Astrocyte of the spinal cord (primary cell): ENCODE measurements at regions not wholly inside any gene's neighbourhood (a gene's known extent, or its start where the extent isn't known, plus 50 kb on each side); places are given as distances from the start of the nearest gene placed in this dataset.

Source experiments
- DNase-seq: peaks from one replicate; pipeline ENCODE4 v3.0.0; 2011; ENCODE audit warnings: low read depth, low spot score
- H3K4me3 ChIP-seq: 2 replicates; pipeline ENCODE4 v1.5.1; 2011; ENCODE audit warnings: low read depth, mild to moderate bottlenecking, low read length, moderate library complexity
- in situ Hi-C: cut with HindIII; loops from 2 replicates; pipeline ENCODE4 v1.10.0; 2017; ENCODE audit warnings: low sequenced_read_pairs
- TF ChIP-seq, protein P1 (sequence below): IDR thresholded peaks from 2 replicates; pipeline ENCODE4 v1.5.1; 2012; ENCODE audit warnings: low read depth, mild to moderate bottlenecking, low read length, inconsistent platforms

DNA sequence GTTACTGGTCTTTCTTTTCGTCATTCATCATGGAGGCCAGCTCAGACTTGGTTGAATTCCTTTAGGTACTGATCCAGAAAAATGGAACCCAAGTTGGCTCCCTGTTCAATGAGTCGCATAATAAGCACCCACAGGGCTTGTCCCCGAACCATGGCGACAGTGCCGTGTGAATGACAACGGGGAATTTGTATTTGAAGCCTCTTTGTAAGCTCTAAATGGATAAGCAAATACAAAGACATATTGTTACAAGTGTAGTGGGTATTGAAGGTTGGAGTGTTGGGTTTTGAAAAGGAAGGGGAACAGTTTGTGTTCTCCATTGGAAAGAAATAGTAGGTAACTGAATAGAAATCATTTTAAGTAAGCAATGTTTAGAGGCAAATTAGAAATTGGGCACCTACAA is 288.9 kb downstream of the SLC4A3 start:
- no peak overlapping the region for H3K4me3 ChIP-seq
- TF ChIP-seq, protein P1, sequence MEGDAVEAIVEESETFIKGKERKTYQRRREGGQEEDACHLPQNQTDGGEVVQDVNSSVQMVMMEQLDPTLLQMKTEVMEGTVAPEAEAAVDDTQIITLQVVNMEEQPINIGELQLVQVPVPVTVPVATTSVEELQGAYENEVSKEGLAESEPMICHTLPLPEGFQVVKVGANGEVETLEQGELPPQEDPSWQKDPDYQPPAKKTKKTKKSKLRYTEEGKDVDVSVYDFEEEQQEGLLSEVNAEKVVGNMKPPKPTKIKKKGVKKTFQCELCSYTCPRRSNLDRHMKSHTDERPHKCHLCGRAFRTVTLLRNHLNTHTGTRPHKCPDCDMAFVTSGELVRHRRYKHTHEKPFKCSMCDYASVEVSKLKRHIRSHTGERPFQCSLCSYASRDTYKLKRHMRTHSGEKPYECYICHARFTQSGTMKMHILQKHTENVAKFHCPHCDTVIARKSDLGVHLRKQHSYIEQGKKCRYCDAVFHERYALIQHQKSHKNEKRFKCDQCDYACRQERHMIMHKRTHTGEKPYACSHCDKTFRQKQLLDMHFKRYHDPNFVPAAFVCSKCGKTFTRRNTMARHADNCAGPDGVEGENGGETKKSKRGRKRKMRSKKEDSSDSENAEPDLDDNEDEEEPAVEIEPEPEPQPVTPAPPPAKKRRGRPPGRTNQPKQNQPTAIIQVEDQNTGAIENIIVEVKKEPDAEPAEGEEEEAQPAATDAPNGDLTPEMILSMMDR, result no peak
- no peak for DNase-seq
- in situ Hi-C loops, result no loop called here

DNA sequence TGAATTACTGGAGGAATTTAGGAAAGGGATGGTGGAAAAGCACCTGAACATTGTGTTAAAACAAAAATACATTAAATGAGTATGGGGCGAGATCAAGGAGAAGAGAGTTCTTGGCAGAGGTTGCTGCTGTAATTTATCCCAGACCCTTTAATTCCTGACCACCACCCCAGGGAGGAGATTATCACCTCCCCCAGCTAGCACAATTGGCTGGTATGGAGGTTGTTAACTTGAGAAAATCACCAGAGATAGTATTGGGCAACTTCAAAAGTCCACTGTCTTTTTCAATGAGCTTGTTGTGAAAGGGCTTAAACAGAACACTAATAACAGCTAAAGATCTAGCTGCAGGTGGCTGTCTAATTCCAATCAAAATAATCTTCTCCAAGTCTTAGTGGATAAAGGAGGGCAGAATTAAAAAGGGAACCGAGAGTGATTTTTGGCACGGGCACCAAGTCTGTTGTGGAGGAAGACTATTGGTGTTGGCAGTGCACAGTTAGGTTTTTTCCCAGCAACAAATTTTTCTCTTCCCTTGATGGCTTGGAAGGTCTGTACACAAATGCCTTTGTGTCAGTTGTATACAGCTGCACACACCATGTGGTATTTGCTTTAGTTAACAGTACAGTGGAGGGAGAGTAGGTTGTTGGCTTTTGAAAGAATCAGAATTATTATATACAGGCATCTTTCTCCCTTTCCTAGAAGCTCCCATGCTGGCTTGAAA is 289.5 kb downstream of the SLC4A3 start:
- DNase-seq, result no peak
- no peak overlapping the region for H3K4me3 ChIP-seq
- TF ChIP-seq, protein P1, result no peak
- in situ Hi-C loops, result no loop called here

DNA sequence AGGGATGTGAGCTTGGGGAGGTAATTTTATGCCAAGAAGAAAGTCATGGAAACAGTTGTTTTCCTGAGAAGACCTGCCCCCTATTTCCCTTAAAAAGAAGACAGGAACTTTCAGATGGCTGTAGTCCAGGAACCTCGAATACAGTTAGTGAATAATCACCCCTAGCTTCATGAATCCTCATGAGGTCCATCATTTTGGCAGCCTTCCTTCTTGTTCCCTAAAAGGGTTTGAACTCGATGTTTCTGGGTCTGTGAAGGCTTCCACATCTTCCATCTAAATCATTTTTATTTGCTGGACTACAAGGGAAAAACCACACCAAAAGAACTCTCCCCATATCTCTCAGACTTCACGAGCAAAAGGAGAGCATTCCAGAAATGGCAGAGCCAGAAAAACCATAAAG is 290.8 kb downstream of the SLC4A3 start:
- TF ChIP-seq, protein P1, result no peak
- H3K4me3 ChIP-seq, result no peak overlapping the region
- in situ Hi-C loops, result no loop called here
- no peak for DNase-seq

DNA sequence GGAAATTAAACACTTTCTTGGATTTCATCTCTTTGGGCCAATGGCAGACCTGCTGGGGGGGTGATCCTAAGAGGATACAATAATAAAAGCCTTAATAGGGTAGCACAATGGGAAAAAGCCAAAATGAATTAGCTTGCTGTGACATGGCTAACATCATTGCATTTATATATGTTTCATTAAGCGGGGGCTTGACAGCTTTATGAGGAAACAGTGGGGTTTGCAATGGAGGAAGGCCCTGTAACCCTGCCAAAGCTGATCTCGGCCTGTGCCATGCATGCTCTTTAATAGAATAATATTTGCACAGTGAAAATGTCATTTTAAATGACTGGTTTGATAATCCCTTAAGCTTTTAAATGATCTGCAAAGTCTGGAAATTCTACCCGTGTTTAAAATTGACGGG is 291.5 kb downstream of the SLC4A3 start:
- in situ Hi-C loops, result no loop called here
- TF ChIP-seq, protein P1, result no peak
- no peak for DNase-seq
- no peak overlapping the region for H3K4me3 ChIP-seq

DNA sequence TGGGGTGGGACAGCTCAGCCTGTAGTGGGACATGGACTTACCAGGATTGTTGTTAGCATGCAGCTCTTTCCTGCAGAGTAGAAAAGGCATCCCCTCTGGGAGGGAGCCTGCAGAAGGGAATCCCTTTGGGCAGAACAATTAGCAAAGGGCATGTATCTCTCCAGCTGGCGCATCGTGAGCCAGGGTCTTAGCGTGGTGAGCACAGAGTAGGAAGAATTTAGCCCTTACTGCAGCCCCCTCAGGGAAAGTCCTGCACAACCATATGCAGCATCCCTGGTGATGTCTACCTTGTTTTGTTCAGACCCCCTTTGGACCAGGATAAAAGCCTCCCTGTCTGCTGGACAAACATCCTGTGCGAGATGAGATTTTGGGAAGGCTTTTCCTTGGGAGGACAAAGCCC is 292.1 kb downstream of the SLC4A3 start:
- DNase-seq, result no peak
- in situ Hi-C loops, result no loop called here
- TF ChIP-seq, protein P1, result no peak

DNA sequence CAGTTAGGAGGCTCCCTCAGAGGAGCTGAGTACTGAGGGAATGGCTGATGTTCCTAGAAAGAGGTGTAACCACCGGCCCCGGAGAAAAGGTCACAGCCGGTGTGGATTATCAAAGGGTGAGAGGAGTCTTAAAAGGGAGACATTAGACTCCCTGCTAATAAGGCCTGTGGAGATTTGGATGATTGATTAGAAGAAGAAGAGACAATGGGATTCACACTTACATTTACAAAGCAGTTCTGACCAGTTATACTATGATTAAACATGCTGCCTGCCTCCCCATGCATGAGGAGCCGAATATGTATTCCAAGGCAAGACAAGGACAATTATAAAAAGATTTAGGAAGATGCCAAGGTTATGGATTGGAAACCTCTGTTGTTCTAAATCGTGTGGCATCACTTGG is 302.4 kb downstream of the SLC4A3 start:
- TF ChIP-seq, protein P1, result no peak
- in situ Hi-C loops, result no loop called here
- DNase-seq, result no peak
- no peak overlapping the region for H3K4me3 ChIP-seq

More for the DNA sequence above, 292.1 kb downstream of the SLC4A3 start:
- no peak overlapping the region for H3K4me3 ChIP-seq

DNA sequence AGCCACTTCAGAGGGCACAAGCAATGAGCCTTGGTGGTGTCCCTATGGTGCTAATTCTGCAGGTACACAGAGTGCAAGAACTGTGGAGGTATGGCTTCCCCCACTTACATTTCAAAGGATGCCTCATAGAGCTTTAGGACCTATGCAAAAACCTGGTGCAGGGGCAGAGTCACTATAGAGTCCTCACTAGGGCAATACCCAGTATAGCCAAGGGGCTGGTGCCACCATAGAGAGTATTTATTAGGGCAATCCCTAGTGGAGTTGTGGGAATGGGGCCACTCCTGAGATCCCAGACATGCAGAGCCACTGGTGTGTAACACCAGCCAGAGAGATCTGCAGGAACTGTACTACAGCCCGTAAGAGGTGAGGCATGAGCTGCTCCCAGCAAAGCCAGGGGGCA is 312.2 kb downstream of the SLC4A3 start:
- TF ChIP-seq, protein P1, result no peak
- no peak for DNase-seq
- no peak overlapping the region for H3K4me3 ChIP-seq
- in situ Hi-C loops, result no loop called here
